HEK293T (cell line): ENCODE measurements at regions not wholly inside any gene's neighbourhood (a gene's known extent, or its start where the extent isn't known, plus 50 kb on each side); places are given as distances from the start of the nearest gene placed in this dataset.

Experiments used
- ARNT ChIP-seq: fragments of 450-650 bp; IDR thresholded peaks from 2 replicates; pipeline ENCODE4 v1.6.1; 2017; ENCODE audit warnings: mild to moderate bottlenecking
- BHLHE40 ChIP-seq: fragments of 450-650 bp; IDR thresholded peaks from 2 replicates; pipeline ENCODE4 v1.6.1; 2016; ENCODE audit warnings: mild to moderate bottlenecking, moderate library complexity, borderline replicate concordance
- ELF4 ChIP-seq: fragments of 450-650 bp; IDR thresholded peaks from 2 replicates; pipeline ENCODE4 v1.6.1; 2017; ENCODE audit warnings: antibody characterized with exemption
- FOXA1 ChIP-seq: fragments of 450-650 bp; IDR thresholded peaks from 2 replicates; pipeline ENCODE4 v1.6.1; 2016; ENCODE audit warnings: mild to moderate bottlenecking
- FOXK2 ChIP-seq: fragments of 450-650 bp; IDR thresholded peaks from 2 replicates; pipeline ENCODE4 v1.6.1; 2016; ENCODE audit warnings: mild to moderate bottlenecking
- HDGF ChIP-seq: fragments of 450-650 bp; IDR thresholded peaks from 2 replicates; pipeline ENCODE4 v1.6.1; 2017; ENCODE audit warnings: antibody characterized with exemption, borderline replicate concordance
- LEF1 ChIP-seq: fragments of 450-650 bp; IDR thresholded peaks from 2 replicates; pipeline ENCODE4 v1.6.1; 2017; ENCODE audit warnings: mild to moderate bottlenecking, borderline replicate concordance
- NFRKB ChIP-seq: fragments of 450-650 bp; IDR thresholded peaks from 2 replicates; pipeline ENCODE4 v1.6.1; 2016; ENCODE audit warnings: mild to moderate bottlenecking, moderate library complexity
- SP1 ChIP-seq: fragments of 450-650 bp; IDR thresholded peaks from 2 replicates; pipeline ENCODE4 v1.6.1; 2017
- SUZ12 ChIP-seq: fragments of 450-650 bp; IDR thresholded peaks from 2 replicates; pipeline ENCODE4 v1.6.1; 2016; ENCODE audit warnings: mild to moderate bottlenecking
- TARDBP ChIP-seq: fragments of 450-650 bp; IDR thresholded peaks from 2 replicates; pipeline ENCODE4 v1.6.1; 2016
- ZNF384 ChIP-seq: fragments of 450-650 bp; IDR thresholded peaks from 2 replicates; pipeline ENCODE4 v1.6.1; 2016

GRCh38 chr7:54153462-54153861, 388.7 kb upstream of the VSTM2A start:
- TF ChIP-seq BHLHE40 (no peak), SP1 (no peak), HDGF (no peak), SUZ12 (no peak), LEF1 (no peak), TARDBP (no peak), NFRKB (no peak), FOXK2 (no peak), ZNF384 (no peak), ELF4 (no peak), ARNT (no peak), FOXA1 (no peak)
